ENCODE measurements at regions not wholly inside any gene's neighbourhood (a gene's known extent, or its start where the extent isn't known, plus 50 kb on each side); places are given as distances from the start of the nearest gene placed in this dataset.
A peak's percentile ranks its signal among the peaks of the same experiment; 100 is the strongest.

DNA sequence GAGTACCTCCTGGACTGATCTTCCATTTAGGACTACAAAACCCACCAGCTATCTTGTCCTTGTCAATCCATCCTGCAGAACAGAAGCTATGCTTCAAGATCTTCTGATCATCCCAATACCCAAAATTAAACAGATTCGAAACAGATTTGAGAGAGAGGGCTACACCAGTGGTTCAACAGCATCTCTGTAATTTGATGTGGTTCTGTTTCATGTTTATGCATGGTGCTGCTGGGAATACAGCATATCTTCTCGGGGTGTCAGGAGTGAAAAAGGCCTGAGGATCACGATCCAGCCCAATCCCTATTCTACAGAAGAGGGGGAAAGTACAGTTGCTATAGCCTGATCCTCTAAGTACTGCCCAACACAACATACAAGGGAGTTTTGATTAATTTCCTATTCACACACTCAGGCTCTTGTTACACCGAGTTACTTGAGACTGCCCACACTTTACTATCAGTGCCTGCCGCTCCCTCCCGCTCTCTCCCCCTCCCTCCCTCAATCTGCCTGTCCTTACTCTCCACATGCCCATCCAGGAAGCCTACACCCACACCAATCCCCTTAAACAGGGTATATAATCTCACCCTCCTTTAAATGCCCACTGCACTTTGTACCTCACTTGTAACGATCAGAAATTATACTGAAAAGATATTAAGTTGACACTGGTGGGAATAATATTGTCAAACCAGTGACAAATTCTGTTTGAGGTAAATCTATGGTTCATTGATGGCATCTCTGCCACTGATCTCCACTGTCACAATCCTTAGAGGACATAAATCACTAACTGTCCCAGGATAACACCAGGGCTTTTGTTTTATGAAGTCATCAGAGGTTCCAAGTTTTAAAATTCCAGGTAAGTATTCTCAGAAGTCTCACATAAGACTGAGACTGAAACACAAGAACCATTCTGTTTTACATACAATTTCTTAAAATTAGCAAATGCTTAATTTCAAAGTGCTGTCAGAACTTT, 89.3 kb upstream of the PLEKHM1 start:
- TF ChIP-seq CTCF (IDR thresholded peaks at IDR 0.05): no peak
- Histone ChIP-seq H3K4me3 (no peak overlapping the region), H3K36me3 (ENCODE audit: insufficient read depth in 1 of 2, low read depth in 1 of 2) (no peaks in the 10 kb centered on the region), H3K27ac (no peak overlapping the region), H3K9me3 (no peaks in the 10 kb centered on the region), H3K27me3 (ENCODE audit: insufficient read depth in 3 of 3, low read length in 2 of 3) (peaks cover 2 to 34% (median 10%) of the 10 kb centered on the region in 3 donors), H3K4me1 (peaks cover 38% of the 10 kb centered on the region)
- 79 to 82% (median 79%) methylated on average over 7 of the region's 7 CpGs for WGBS, 3 donors
- DNase-seq (no peak), ATAC-seq (peak in 2 of 4 donors; percentile 23 to 29)
- intact Hi-C loops (cut with DNase I): loop anchor here (10.0 kb wide), 3 partner anchors 145 to 695 kb away; partner anchors contain the start of gene ARHGAP27 (in 1 of the 2)

DNA sequence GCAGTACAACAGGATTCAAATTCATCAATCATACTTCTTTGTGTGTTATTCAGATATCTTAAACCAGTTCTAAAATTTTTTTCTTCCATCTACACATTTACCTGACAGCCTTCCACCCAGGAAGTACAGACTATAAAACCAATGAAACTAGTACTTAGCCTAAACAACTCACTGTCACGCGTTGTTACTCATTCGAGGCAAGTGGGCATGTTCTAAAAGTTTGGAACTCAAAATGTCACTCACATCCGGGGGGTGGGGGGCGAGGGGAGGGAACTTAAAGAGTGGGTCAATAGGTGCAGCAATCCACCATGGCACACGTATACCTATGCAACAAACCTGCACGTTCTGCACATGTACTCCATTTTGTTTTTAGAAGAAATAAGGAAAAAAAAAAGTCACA, 90.4 kb upstream of the PLEKHM1 start:
- ATAC-seq (no peak), DNase-seq (no peak)
- peaks cover 47% of the 10 kb centered on the region for H3K4me1 ChIP-seq
- intact Hi-C loops (cut with DNase I): loop anchor here in 1 of 2 donors (10.0 kb wide), 1 partner anchor 146 kb away; the partner anchor contains the start of gene ARHGAP27
- H3K27ac ChIP-seq: no peak overlapping the region
- H3K36me3 ChIP-seq (ENCODE audit: insufficient read depth in 1 of 2, low read depth in 1 of 2): no peaks in the 10 kb centered on the region
- H3K9me3 ChIP-seq: no peaks in the 10 kb centered on the region
- peaks cover 2 to 42% (median 13%) of the 10 kb centered on the region in 3 donors for H3K27me3 ChIP-seq (ENCODE audit: insufficient read depth in 3 of 3, low read length in 2 of 3)
- no peak overlapping the region for H3K4me3 ChIP-seq
- 73 to 82% (median 78%) methylated on average over 7 of the region's 7 CpGs for WGBS, 3 donors
- TF ChIP-seq CTCF (IDR thresholded peaks at IDR 0.05): no peak

DNA sequence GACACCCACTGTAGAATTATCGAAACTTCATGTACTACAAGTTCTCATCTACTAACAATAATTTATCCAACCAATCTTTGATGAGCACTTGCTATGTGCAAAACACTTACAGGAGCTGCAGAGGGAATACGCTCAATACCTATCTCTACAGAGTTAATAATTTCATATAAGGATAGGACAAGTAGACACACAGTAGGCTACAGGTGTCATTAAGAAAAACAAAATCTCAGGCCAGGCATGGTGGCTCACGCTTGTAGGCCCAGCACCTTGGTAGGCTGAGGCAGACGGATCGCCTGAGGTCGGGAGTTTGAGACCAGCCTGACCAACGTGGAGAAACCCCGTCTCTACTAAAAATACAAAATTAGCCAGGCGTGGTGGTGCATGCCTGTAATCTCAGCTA, 91.3 kb upstream of the PLEKHM1 start:
- ATAC-seq: no peak
- Histone ChIP-seq H3K27ac (no peak overlapping the region), H3K27me3 (ENCODE audit: insufficient read depth in 3 of 3, low read length in 2 of 3) (peaks cover 1 to 42% (median 13%) of the 10 kb centered on the region in 3 donors), H3K36me3 (ENCODE audit: insufficient read depth in 1 of 2, low read depth in 1 of 2) (no peaks in the 10 kb centered on the region), H3K9me3 (no peaks in the 10 kb centered on the region), H3K4me3 (no peak overlapping the region), H3K4me1 (peaks cover 47% of the 10 kb centered on the region)
- intact Hi-C loops (cut with DNase I): loop anchor here in 1 of 2 donors (10.0 kb wide), 1 partner anchor 147 kb away; the partner anchor contains the start of gene ARHGAP27
- WGBS, 3 donors: 92 to 97% (median 96%) methylated on average over 9 of the region's 9 CpGs
- no peak for DNase-seq
- TF ChIP-seq CTCF (IDR thresholded peaks at IDR 0.05): no peak

- intact Hi-C loops (cut with DNase I): loop anchor here in 1 of 2 donors (5.0 to 10.0 kb wide), 2 partner anchors 150 to 362 kb away; partner anchors contain the start of genes ARHGAP27 and FMNL1
- H3K27ac ChIP-seq: peak overlapping the region; percentile 70
- 1 to 2% (median 2%) methylated on average over 39 to 60 of the region's 62 CpGs for WGBS, 3 donors
Observed at GRCh38 chr17:45584092-45585036, 93.8 kb upstream of the PLEKHM1 start.

More at GRCh38 chr17:45584092-45585036, 93.8 kb upstream of the PLEKHM1 start:
- no peaks in the 10 kb centered on the region for H3K9me3 ChIP-seq
- peaks cover 0 to 42% (median 13%) of the 10 kb centered on the region in 3 donors for H3K27me3 ChIP-seq (ENCODE audit: insufficient read depth in 3 of 3, low read length in 2 of 3)
- DNase-seq (peak; percentile 66 to 83), ATAC-seq (peak; percentile 79 to 89 (median 80))
- no peaks in the 10 kb centered on the region for H3K36me3 ChIP-seq (ENCODE audit: insufficient read depth in 1 of 2, low read depth in 1 of 2)
- peaks cover 36% of the 10 kb centered on the region for H3K4me1 ChIP-seq
- no peak for TF ChIP-seq CTCF (IDR thresholded peaks at IDR 0.05)
- peak overlapping the region; percentile 71 for H3K4me3 ChIP-seq

Data from psoas muscle (tissue), 7 donors.